Transverse colon (tissue), 4 donors: ENCODE measurements at regions not wholly inside any gene's neighbourhood (a gene's known extent, or its start where the extent isn't known, plus 50 kb on each side); places are given as distances from the start of the nearest gene placed in this dataset.

Source experiments
- DNase-seq: peaks from one replicate; pipeline ENCODE4 v3.0.0-alpha.2; 2019
- H3K27ac ChIP-seq, 4 donors: fragments of 200-600 bp; sonication (generic); 2 replicates each; pipeline ENCODE4 v1.5.1; 2016 to 2018; ENCODE audit warnings: inconsistent platforms in 4 of 4
- H3K27me3 ChIP-seq: fragments of 200-600 bp; sonication (generic); 2 replicates; pipeline ENCODE4 v1.5.1; 2017; ENCODE audit warnings: inconsistent platforms
- H3K36me3 ChIP-seq, 4 donors: fragments of 200-600 bp; sonication (generic); 2 replicates each; pipeline ENCODE4 v1.5.1; 2017 to 2019; ENCODE audit warnings: inconsistent platforms in 4 of 4
- H3K4me1 ChIP-seq, 4 donors: fragments of 200-600 bp; sonication (generic); 2 replicates each; pipeline ENCODE4 v1.5.1; 2017 to 2020; ENCODE audit warnings: inconsistent platforms in 4 of 4
- H3K4me3 ChIP-seq, 4 donors: fragments of 200-600 bp; sonication (generic); 1 replicate in 1 of 4; 2 replicates in 3 of 4; pipeline versions ENCODE4 v1.5.1 to v1.6.1; 2017 to 2019; ENCODE audit warnings: inconsistent platforms in 4 of 4
- H3K9me3 ChIP-seq, 2 donors: fragments of 200-600 bp; sonication (generic); 2 replicates each; pipeline ENCODE4 v1.5.1; 2017 to 2019; ENCODE audit warnings: inconsistent platforms in 2 of 2
- CTCF ChIP-seq, 5 experiments: fragments of 200-600 bp in 3 of 5; fragments of 450-650 bp in 2 of 5; sonication (generic) in 3 of 5; IDR thresholded peaks; 1 replicate in 2 of 5; 2 replicates in 3 of 5; pipeline ENCODE4 v1.5.1; 2016 to 2017; ENCODE audit warnings: antibody characterized with exemption in 5 of 5, inconsistent platforms in 3 of 5, mild to moderate bottlenecking in 2 of 5, moderate library complexity in 1 of 5
- EP300 ChIP-seq: sonication (generic); formaldehyde crosslinking; IDR thresholded peaks from one replicate; pipeline ENCODE4 v1.6.1; 2017; ENCODE audit warnings: antibody characterized with exemption, low read depth
- POLR2A ChIP-seq: fragments of 450-650 bp; IDR thresholded peaks from one replicate; pipeline ENCODE4 v1.6.1; 2016; ENCODE audit warnings: antibody characterized with exemption, mild to moderate bottlenecking, moderate library complexity
- POLR2AphosphoS5 ChIP-seq, 3 donors: sonication (generic); formaldehyde crosslinking; IDR thresholded peaks; one replicate each; pipeline ENCODE4 v1.6.1; 2016; ENCODE audit warnings: antibody characterized with exemption in 3 of 3
- WGBS, 2 donors: methylation state at CpG; one replicate each; pipeline ENCODE4 v1.1.5; 2018; ENCODE audit warnings: low coverage in 1 of 2; 5-methylcytosine and 5-hydroxymethylcytosine counted together
- in situ Hi-C, 4 donors: fragments of 200-750 bp; cut with MboI; loops; one replicate each; pipeline versions ENCODE4 v1.15.0 to v1.15.1; 2017; ENCODE audit warnings: low sequenced_read_pairs in 3 of 4, low pct_ligation_motif_present in 1 of 4, low pct_unique_long_range_greater_than_20kb in 1 of 4
- intact Hi-C: fragments of 100-400 bp; cut with DNase I; formaldehyde crosslinking; loops from one replicate; pipeline ENCODE4 v1.15.1; 2023; ENCODE audit warnings: low total_unique reads

GRCh38 chr2:56515399-56515798, 331.6 kb downstream of the CCDC85A start:
- no peak overlapping the region for H3K4me3 ChIP-seq
- DNase-seq = no peak
- H3K9me3 ChIP-seq = no peaks in the 10 kb centered on the region
- H3K4me1 ChIP-seq = no peaks in the 10 kb centered on the region
- H3K36me3 ChIP-seq = no peaks in the 10 kb centered on the region
- H3K27ac ChIP-seq = no peak overlapping the region
- in situ Hi-C loops = no loop called here
- intact Hi-C loops = no loop called here
- TF ChIP-seq CTCF (IDR thresholded peaks at IDR 0.05) = no peak
- TF ChIP-seq POLR2AphosphoS5 (IDR thresholded peaks at IDR 0.05) = no peak
- no peak for TF ChIP-seq POLR2A
- TF ChIP-seq EP300 = no peak
- H3K27me3 ChIP-seq = no peaks in the 10 kb centered on the region

GRCh38 chr2:56519806-56520205, 336.0 kb downstream of the CCDC85A start:
- no peaks in the 10 kb centered on the region for H3K9me3 ChIP-seq
- in situ Hi-C loops = no loop called here
- intact Hi-C loops = no loop called here
- no peak overlapping the region for H3K4me3 ChIP-seq
- no peaks in the 10 kb centered on the region for H3K27me3 ChIP-seq
- TF ChIP-seq CTCF (IDR thresholded peaks at IDR 0.05) = no peak
- no peak for TF ChIP-seq POLR2A
- no peak for TF ChIP-seq EP300
- TF ChIP-seq POLR2AphosphoS5 (IDR thresholded peaks at IDR 0.05) = no peak
- H3K27ac ChIP-seq = no peak overlapping the region
- H3K4me1 ChIP-seq = no peaks in the 10 kb centered on the region
- no peaks in the 10 kb centered on the region for H3K36me3 ChIP-seq
- 0% methylated on average over 1 of the region's 1 CpG for WGBS, 2 donors
- no peak for DNase-seq

- Histone ChIP-seq H3K9me3 (no peaks in the 10 kb centered on the region), H3K27ac (no peak overlapping the region), H3K27me3 (no peaks in the 10 kb centered on the region), H3K4me3 (no peak overlapping the region), H3K4me1 (no peaks in the 10 kb centered on the region), H3K36me3 (no peaks in the 10 kb centered on the region)
- 33 to 53% methylated on average over 1 to 5 of the region's 5 CpGs for WGBS, 2 donors
- DNase-seq = no peak
- no peak for TF ChIP-seq EP300
- TF ChIP-seq POLR2A = no peak
- no peak for TF ChIP-seq POLR2AphosphoS5 (IDR thresholded peaks at IDR 0.05)
- no peak for TF ChIP-seq CTCF (IDR thresholded peaks at IDR 0.05)
- intact Hi-C loops = no loop called here
- in situ Hi-C loops = no loop called here
Measured at GRCh38 chr2:56522605-56523089, 338.9 kb downstream of the CCDC85A start.

GRCh38 chr2:56523816-56524215, 340.0 kb downstream of the CCDC85A start:
- Histone ChIP-seq H3K27ac (no peak overlapping the region), H3K4me3 (no peak overlapping the region), H3K9me3 (no peaks in the 10 kb centered on the region), H3K4me1 (no peaks in the 10 kb centered on the region), H3K27me3 (no peaks in the 10 kb centered on the region), H3K36me3 (no peaks in the 10 kb centered on the region)
- intact Hi-C loops = no loop called here
- no peak for DNase-seq
- in situ Hi-C loops = no loop called here
- TF ChIP-seq CTCF (IDR thresholded peaks at IDR 0.05) = no peak
- TF ChIP-seq EP300 = no peak
- no peak for TF ChIP-seq POLR2AphosphoS5 (IDR thresholded peaks at IDR 0.05)
- no peak for TF ChIP-seq POLR2A
